H9 (cell line): ENCODE measurements at regions not wholly inside any gene's neighbourhood (a gene's known extent, or its start where the extent isn't known, plus 50 kb on each side); places are given as distances from the start of the nearest gene placed in this dataset.

Experiments
- DNase-seq: peaks from one replicate; pipeline ENCODE4 v3.0.0-alpha.2; 2017
- H2AFZ ChIP-seq: one replicate; pipeline ENCODE4 v1.6.1; 2013; ENCODE audit warnings: mild to moderate bottlenecking, low read length, control low read depth, moderate library complexity
- H2AK5ac ChIP-seq: 2 replicates; pipeline ENCODE4 v1.6.1; 2013; ENCODE audit warnings: low read length, control low read depth, mixed read lengths; ENCODE audit not compliant: insufficient read length
- H2BK120ac ChIP-seq: one replicate; pipeline ENCODE4 v1.6.1; 2013; ENCODE audit warnings: low read depth, mild to moderate bottlenecking, low read length, control low read depth, inconsistent platforms; ENCODE audit not compliant: poor library complexity, severe bottlenecking
- H2BK12ac ChIP-seq: 2 replicates; pipeline ENCODE4 v1.6.1; 2013; ENCODE audit warnings: low read length, control low read depth, mixed read lengths, low read depth; ENCODE audit not compliant: insufficient read length
- H2BK15ac ChIP-seq: 2 replicates; pipeline ENCODE4 v1.6.1; 2013; ENCODE audit warnings: low read depth, low read length, control low read depth
- H2BK20ac ChIP-seq: one replicate; pipeline ENCODE4 v1.6.1; 2013; ENCODE audit warnings: low read depth, mild to moderate bottlenecking, low read length, control low read depth, inconsistent platforms; ENCODE audit not compliant: poor library complexity, severe bottlenecking
- H2BK5ac ChIP-seq: 2 replicates; pipeline ENCODE4 v1.6.1; 2013; ENCODE audit warnings: low read length, control low read depth, mixed read lengths; ENCODE audit not compliant: insufficient read length
- H3K14ac ChIP-seq: 2 replicates; pipeline ENCODE4 v1.6.1; 2013; ENCODE audit warnings: low read length, control low read depth; ENCODE audit not compliant: insufficient read depth
- H3K18ac ChIP-seq: 2 replicates; pipeline ENCODE4 v1.6.1; 2013; ENCODE audit warnings: low read depth, mild to moderate bottlenecking, mixed read lengths, low read length, control low read depth; ENCODE audit not compliant: insufficient read length
- H3K23ac ChIP-seq: 2 replicates; pipeline ENCODE4 v1.6.1; 2013; ENCODE audit warnings: low read length, control low read depth, mixed read lengths, low read depth; ENCODE audit not compliant: insufficient read length
- H3K23me2 ChIP-seq: 2 replicates; pipeline ENCODE4 v1.6.1; 2013; ENCODE audit warnings: low read depth, mild to moderate bottlenecking, mixed read lengths, low read length, control low read depth; ENCODE audit not compliant: insufficient read length, poor library complexity, severe bottlenecking
- H3K27ac ChIP-seq: 2 replicates; pipeline ENCODE4 v1.5.1; 2013; ENCODE audit warnings: low read length, control low read depth, mixed read lengths, low read depth; ENCODE audit not compliant: insufficient read length
- H3K27me3 ChIP-seq: 2 replicates; pipeline ENCODE4 v1.6.1; 2013; ENCODE audit warnings: low read length, control low read depth, inconsistent platforms; ENCODE audit not compliant: insufficient read depth
- H3K4ac ChIP-seq: 2 replicates; pipeline ENCODE4 v1.6.1; 2013; ENCODE audit warnings: low read depth, mild to moderate bottlenecking, control low read depth, inconsistent platforms, low read length, moderate library complexity
- H3K4me1 ChIP-seq: 2 replicates; pipeline ENCODE4 v1.6.1; 2013; ENCODE audit warnings: low read length, control low read depth, inconsistent platforms; ENCODE audit not compliant: insufficient read depth
- H3K4me2 ChIP-seq: 2 replicates; pipeline ENCODE4 v1.6.1; 2013; ENCODE audit warnings: low read length, control low read depth, mixed read lengths; ENCODE audit not compliant: insufficient read length, insufficient read depth
- H3K56ac ChIP-seq: 2 replicates; pipeline ENCODE4 v1.6.1; 2013; ENCODE audit warnings: low read depth, mild to moderate bottlenecking, mixed read lengths, low read length, control low read depth; ENCODE audit not compliant: insufficient read length
- H3K79me1 ChIP-seq: 2 replicates; pipeline ENCODE4 v1.6.1; 2013; ENCODE audit warnings: low read depth, mild to moderate bottlenecking, moderate library complexity, low read length, control low read depth, inconsistent platforms; ENCODE audit not compliant: insufficient read depth, poor library complexity, severe bottlenecking
- H3K79me2 ChIP-seq: 2 replicates; pipeline ENCODE4 v1.6.1; 2013; ENCODE audit warnings: low read length, control low read depth, inconsistent platforms; ENCODE audit not compliant: insufficient read depth
- H3K9ac ChIP-seq: 2 replicates; pipeline ENCODE4 v1.6.1; 2013; ENCODE audit warnings: low read length, control low read depth, mixed read lengths; ENCODE audit not compliant: insufficient read length; ENCODE audit errors: extremely low read depth
- H3K9me3 ChIP-seq: one replicate; pipeline ENCODE4 v1.6.1; 2013; ENCODE audit warnings: low read depth, low read length, inconsistent platforms; ENCODE audit not compliant: control insufficient read depth
- H3T11ph ChIP-seq: one replicate; pipeline ENCODE4 v1.6.1; 2013; ENCODE audit warnings: mild to moderate bottlenecking, low read length, control low read depth, inconsistent platforms
- H4K20me1 ChIP-seq: one replicate; pipeline ENCODE4 v1.6.1; 2013; ENCODE audit not compliant: control insufficient read depth, insufficient read length, insufficient read depth
- H4K5ac ChIP-seq: 2 replicates; pipeline ENCODE4 v1.6.1; 2013; ENCODE audit warnings: low read depth, mild to moderate bottlenecking, mixed read lengths, low read length, control low read depth; ENCODE audit not compliant: insufficient read length
- H4K8ac ChIP-seq: replicated peaks from 2 replicates; pipeline ENCODE4 v1.6.1; 2013; ENCODE audit warnings: low read length, control low read depth, mixed read lengths, low read depth; ENCODE audit not compliant: insufficient read length
- H4K91ac ChIP-seq: 2 replicates; pipeline ENCODE4 v1.6.1; 2013; ENCODE audit warnings: low read depth, mild to moderate bottlenecking, moderate library complexity, mixed read lengths, low read length, control low read depth; ENCODE audit not compliant: insufficient read length
- H3K27ac Mint-ChIP-seq, 3 experiments: 2 replicates in 2 of 3; 3 replicates in 1 of 3; pipeline ENCODE4 v1.8.0; 2020 to 2021; ENCODE audit warnings: mixed read lengths in 3 of 3, mild to moderate bottlenecking in 1 of 3, moderate library complexity in 1 of 3
- H3K27me3 Mint-ChIP-seq: 2 replicates; pipeline ENCODE4 v1.8.0; 2021; ENCODE audit warnings: low read depth, mild to moderate bottlenecking, moderate library complexity, mixed read lengths
- H3K36me3 Mint-ChIP-seq, 3 experiments: 2 replicates in 2 of 3; 3 replicates in 1 of 3; pipeline ENCODE4 v1.8.0; 2020 to 2021; ENCODE audit warnings: low read depth in 3 of 3, mixed read lengths in 3 of 3; ENCODE audit not compliant: insufficient read depth in 1 of 3
- H3K4me1 Mint-ChIP-seq, 2 experiments: 2 replicates each; pipeline ENCODE4 v1.8.0; 2020; ENCODE audit warnings: mixed read lengths in 2 of 2
- H3K4me3 Mint-ChIP-seq, 2 experiments: 2 replicates in 1 of 2; 3 replicates in 1 of 2; pipeline ENCODE4 v1.8.0; 2020 to 2021; ENCODE audit warnings: mild to moderate bottlenecking in 2 of 2, mixed read lengths in 2 of 2, moderate library complexity in 1 of 2
- H3K9me3 Mint-ChIP-seq, 2 experiments: 2 replicates in 1 of 2; 3 replicates in 1 of 2; pipeline ENCODE4 v1.8.0; 2020; ENCODE audit warnings: mild to moderate bottlenecking in 2 of 2, mixed read lengths in 2 of 2, moderate library complexity in 1 of 2
- WGBS: extraction: QIAGEN DNeasy Blood & Tissue Kit; methylation state at CpG from one replicate; pipeline ENCODE4 v1.1.7; 2013; ENCODE audit warnings: missing lambda C conversion rate, low lambda C conversion rate, mixed read lengths; ENCODE audit not compliant: insufficient read length; ENCODE audit errors: extremely low coverage; 5-methylcytosine and 5-hydroxymethylcytosine counted together
- TF ChIP-seq, protein P1 (sequence below): fragments of 200-600 bp; sonication (generic); conservative IDR thresholded peaks from 3 replicates; pipeline ENCODE4 v1.8.0; 2021; ENCODE audit warnings: antibody characterized with exemption, mild to moderate bottlenecking

DNA sequence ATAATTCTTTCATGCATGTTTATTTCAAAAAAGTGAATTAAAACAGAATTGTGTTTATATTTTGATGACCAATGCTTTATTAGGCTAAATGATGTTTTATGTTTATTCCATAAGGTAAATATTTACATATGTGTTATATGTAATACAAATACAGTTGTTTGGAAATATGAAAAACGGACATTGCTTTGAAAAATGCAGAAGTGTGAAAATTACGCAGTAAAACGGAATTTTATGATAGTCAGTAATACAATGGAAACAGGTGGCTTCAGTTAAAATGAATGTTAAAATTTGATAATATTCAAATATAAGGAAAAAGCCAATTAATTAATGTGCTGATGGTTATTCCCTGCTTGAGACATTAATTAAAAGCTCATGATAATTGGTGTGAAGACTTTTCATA, 1633.8 kb downstream of the MAT2B start:
- Mint-ChIP-seq H3K36me3 (no peaks in the 10 kb centered on the region), H3K27ac (no peak overlapping the region), H3K4me1 (peaks cover 50 to 58% of the 10 kb centered on the region in 2 experiments), H3K9me3 (no peaks in the 10 kb centered on the region), H3K4me3 (no peak overlapping the region), H3K27me3 (no peaks in the 10 kb centered on the region)
- Histone ChIP-seq H2BK5ac (no peak overlapping the region), H4K5ac (no peak overlapping the region), H3K18ac (no peak overlapping the region), H4K8ac (no peak overlapping the region), H2BK12ac (no peak overlapping the region), H3T11ph (no peak overlapping the region), H3K4ac (no peak overlapping the region), H3K27ac (no peak overlapping the region), H2BK120ac (no peak overlapping the region), H2AK5ac (no peak overlapping the region), H2BK20ac (no peak overlapping the region), H3K23me2 (no peaks in the 10 kb centered on the region), H3K79me2 (no peaks in the 10 kb centered on the region), H3K4me1 (no peaks in the 10 kb centered on the region), H2BK15ac (no peak overlapping the region), H4K91ac (no peak overlapping the region), H3K9me3 (no peaks in the 10 kb centered on the region), H3K4me2 (no peak overlapping the region), H2AFZ (no peak overlapping the region), H3K27me3 (no peaks in the 10 kb centered on the region), H4K20me1 (no peaks in the 10 kb centered on the region), H3K14ac (no peak overlapping the region), H3K9ac (no peak overlapping the region), H3K56ac (no peak overlapping the region), H3K23ac (no peak overlapping the region), H3K79me1 (no peaks in the 10 kb centered on the region)
- TF ChIP-seq, protein P1, sequence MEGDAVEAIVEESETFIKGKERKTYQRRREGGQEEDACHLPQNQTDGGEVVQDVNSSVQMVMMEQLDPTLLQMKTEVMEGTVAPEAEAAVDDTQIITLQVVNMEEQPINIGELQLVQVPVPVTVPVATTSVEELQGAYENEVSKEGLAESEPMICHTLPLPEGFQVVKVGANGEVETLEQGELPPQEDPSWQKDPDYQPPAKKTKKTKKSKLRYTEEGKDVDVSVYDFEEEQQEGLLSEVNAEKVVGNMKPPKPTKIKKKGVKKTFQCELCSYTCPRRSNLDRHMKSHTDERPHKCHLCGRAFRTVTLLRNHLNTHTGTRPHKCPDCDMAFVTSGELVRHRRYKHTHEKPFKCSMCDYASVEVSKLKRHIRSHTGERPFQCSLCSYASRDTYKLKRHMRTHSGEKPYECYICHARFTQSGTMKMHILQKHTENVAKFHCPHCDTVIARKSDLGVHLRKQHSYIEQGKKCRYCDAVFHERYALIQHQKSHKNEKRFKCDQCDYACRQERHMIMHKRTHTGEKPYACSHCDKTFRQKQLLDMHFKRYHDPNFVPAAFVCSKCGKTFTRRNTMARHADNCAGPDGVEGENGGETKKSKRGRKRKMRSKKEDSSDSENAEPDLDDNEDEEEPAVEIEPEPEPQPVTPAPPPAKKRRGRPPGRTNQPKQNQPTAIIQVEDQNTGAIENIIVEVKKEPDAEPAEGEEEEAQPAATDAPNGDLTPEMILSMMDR: no peak
- WGBS: no CpG with 5 or more reads among the region's 3 CpGs
- DNase-seq: no peak
